ENCODE measurements at regions not wholly inside any gene's neighbourhood (a gene's known extent, or its start where the extent isn't known, plus 50 kb on each side); places are given as distances from the start of the nearest gene placed in this dataset.
"Not testable (repeated sequence)": the region's sequence is repeated elsewhere in the genome, so short reads cannot be mapped to it uniquely, and the experiment has no call there.

DNA sequence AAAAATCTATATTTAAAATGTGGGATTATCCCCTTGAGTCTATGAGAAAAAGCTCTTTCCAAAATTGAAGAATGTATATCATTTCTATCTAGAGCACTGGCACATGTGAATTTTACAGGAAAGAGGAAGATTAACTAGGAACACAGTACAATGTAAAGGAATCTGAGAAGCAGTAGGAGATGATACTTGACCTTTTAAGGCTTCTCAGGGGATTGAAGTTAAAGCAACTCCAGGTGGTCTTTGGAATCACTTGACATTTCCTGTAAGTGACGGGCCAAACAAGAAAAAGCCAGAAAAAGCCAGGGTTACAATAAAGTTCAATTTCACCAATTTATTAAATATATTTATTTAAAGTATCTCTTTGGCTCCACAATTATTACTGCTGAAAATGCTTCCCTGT is 1373.9 kb downstream of the OLFM4 start:
- no peaks in the 10 kb centered on the region for H3K27me3 ChIP-seq

DNA sequence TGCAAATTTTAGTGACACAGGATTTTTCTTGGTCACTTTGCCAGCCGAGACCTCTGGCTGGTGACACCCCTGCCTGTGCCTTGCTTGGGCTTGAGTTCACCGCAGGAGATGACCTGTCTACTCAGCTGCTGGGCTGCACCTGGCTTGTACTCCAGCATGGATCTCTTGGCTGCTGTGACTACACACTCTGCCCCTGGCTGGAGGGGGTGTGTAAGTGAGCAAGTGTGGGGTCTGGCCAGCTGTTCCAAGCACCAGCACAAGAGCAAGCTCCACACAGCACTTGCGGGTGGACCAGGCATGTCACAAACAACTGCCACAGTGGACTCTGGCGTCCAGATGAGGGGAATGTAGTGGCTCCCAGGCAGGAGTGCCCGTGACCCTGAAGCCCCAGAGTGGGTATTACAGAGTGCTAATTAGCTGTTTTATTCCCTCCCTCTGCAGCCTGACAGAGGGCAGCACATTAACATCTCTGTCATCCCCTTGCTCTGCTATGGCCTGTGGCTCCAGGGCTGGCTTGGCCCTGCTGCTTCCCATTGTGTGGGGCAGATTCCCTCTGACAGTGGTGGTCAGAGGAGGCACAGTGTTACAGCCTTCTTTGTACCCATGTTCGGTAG is 1387.2 kb downstream of the OLFM4 start:
- Histone ChIP-seq H3K27ac (no peak overlapping the region), H3K36me3 (no peaks in the 10 kb centered on the region), H3K4me1 (no peaks in the 10 kb centered on the region), H3K9me3 (peaks cover 0 to 10% (median 0%) of the 10 kb centered on the region in 12 donors), H3K4me3 (no peak overlapping the region), H3K27me3 (no peaks in the 10 kb centered on the region)
- intact Hi-C loops (cut with DNase I): no loop called here
- WGBS, 4 donors: 86 to 92% (median 91%) methylated on average over 5 to 6 of the region's 6 CpGs
- no peak for ATAC-seq
- TF ChIP-seq POLR2A (IDR thresholded peaks at IDR 0.05): no peak
- TF ChIP-seq, protein P1, sequence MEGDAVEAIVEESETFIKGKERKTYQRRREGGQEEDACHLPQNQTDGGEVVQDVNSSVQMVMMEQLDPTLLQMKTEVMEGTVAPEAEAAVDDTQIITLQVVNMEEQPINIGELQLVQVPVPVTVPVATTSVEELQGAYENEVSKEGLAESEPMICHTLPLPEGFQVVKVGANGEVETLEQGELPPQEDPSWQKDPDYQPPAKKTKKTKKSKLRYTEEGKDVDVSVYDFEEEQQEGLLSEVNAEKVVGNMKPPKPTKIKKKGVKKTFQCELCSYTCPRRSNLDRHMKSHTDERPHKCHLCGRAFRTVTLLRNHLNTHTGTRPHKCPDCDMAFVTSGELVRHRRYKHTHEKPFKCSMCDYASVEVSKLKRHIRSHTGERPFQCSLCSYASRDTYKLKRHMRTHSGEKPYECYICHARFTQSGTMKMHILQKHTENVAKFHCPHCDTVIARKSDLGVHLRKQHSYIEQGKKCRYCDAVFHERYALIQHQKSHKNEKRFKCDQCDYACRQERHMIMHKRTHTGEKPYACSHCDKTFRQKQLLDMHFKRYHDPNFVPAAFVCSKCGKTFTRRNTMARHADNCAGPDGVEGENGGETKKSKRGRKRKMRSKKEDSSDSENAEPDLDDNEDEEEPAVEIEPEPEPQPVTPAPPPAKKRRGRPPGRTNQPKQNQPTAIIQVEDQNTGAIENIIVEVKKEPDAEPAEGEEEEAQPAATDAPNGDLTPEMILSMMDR (IDR thresholded peaks at IDR 0.05): no peak
- DNase-seq: no peak

More for the DNA sequence above, 1373.9 kb downstream of the OLFM4 start:
- Histone ChIP-seq H3K4me3 (no peak overlapping the region), H3K4me1 (no peaks in the 10 kb centered on the region), H3K9me3 (peaks cover 0 to 5% (median 0%) of the 10 kb centered on the region in 12 donors), H3K36me3 (no peaks in the 10 kb centered on the region), H3K27ac (no peak overlapping the region)
- intact Hi-C loops (cut with DNase I): no loop called here
- 42 to 74% (median 69%) methylated on average over 1 of the region's 1 CpG for WGBS, 4 donors
- no peak for ATAC-seq
- no peak for DNase-seq
- TF ChIP-seq, protein P1 (IDR thresholded peaks at IDR 0.05): no peak

DNA sequence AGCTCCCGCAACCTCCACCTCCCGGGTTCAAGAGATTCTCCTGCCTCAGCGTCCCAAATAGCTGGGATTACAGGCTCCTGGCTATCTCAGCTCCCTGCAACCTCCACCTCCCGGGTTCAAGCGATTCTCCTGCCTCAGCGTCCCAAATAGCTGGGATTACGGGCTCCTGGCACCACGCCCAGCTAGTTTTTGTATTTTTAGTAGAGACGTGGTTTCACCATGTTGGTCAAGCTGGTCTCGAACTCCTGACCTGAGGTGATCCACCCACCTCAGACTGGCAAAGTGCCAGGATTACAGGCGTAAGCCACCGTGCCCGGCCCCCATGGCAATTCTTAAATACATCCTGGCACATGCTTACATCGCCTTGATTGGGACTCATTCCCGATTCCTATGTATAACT is 1394.3 kb downstream of the OLFM4 start:
- H3K27ac ChIP-seq; H3K9me3 ChIP-seq; H3K36me3 ChIP-seq; DNase-seq; H3K4me1 ChIP-seq; ATAC-seq; intact Hi-C loops (cut with DNase I); H3K4me3 ChIP-seq; H3K27me3 ChIP-seq: not testable (repeated sequence)
- 80 to 87% (median 80%) methylated on average over 15 of the region's 15 CpGs for WGBS, 4 donors

DNA sequence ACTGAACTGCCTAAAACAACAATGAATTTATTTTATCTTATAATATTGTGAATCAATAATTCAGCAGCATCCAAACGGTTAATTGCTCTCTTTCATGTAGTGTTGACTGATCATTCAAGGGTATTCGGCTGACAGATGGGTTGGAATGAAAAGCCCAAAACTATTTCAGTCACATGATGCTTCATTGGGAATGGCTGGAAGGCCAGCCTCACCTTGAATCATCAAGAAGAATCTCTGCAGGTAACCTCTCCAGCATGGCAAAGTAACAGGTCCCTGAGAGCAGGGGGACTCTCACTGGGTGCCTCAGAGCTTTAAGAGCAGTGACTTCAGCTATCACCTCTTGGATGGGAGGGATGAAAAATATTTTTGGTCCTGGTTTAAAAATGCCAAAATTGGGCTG is 1395.7 kb downstream of the OLFM4 start:
- TF ChIP-seq, protein P1 (IDR thresholded peaks at IDR 0.05): no peak
- no peak for TF ChIP-seq POLR2A (IDR thresholded peaks at IDR 0.05)
- intact Hi-C loops (cut with DNase I): no loop called here
- no peak for ATAC-seq

More for the DNA sequence above, 1395.7 kb downstream of the OLFM4 start:
- Histone ChIP-seq H3K9me3 (no peaks in the 10 kb centered on the region), H3K4me1 (no peaks in the 10 kb centered on the region), H3K36me3 (no peaks in the 10 kb centered on the region), H3K27me3 (no peaks in the 10 kb centered on the region), H3K27ac (no peak overlapping the region), H3K4me3 (no peak overlapping the region)
- 54 to 62% (median 58%) methylated on average over 2 of the region's 2 CpGs for WGBS, 4 donors
- DNase-seq: no peak

Measured in heart left ventricle (tissue), 16 donors.